ENCODE measurements at regions not wholly inside any gene's neighbourhood (a gene's known extent, or its start where the extent isn't known, plus 50 kb on each side); places are given as distances from the start of the nearest gene placed in this dataset.
"Not testable (repeated sequence)": the region's sequence is repeated elsewhere in the genome, so short reads cannot be mapped to it uniquely, and the experiment has no call there.

- DNase-seq (ENCODE audit: low read depth in 2 of 2), result no peak
Observed at GRCh38 chr2:236415684-236416444, 151.7 kb upstream of the ASB18 start.

GRCh38 chr2:236417150-236417549, 152.5 kb upstream of the ACKR3 start:
- DNase-seq (ENCODE audit: low read depth in 2 of 2), result no peak

- DNase-seq (ENCODE audit: low read depth in 2 of 2), result no peak
Observed at GRCh38 chr2:236430584-236430983, 139.0 kb upstream of the ACKR3 start.

- DNase-seq (ENCODE audit: low read depth in 2 of 2), result no peak
Observed at GRCh38 chr2:236434593-236434992, 135.0 kb upstream of the ACKR3 start.

- DNase-seq (ENCODE audit: low read depth in 2 of 2), result no peak
Observed at GRCh38 chr2:236440110-236440881, 129.3 kb upstream of the ACKR3 start.

- DNase-seq (ENCODE audit: low read depth in 2 of 2), result no peak
Observed at GRCh38 chr2:236444187-236444586, 125.4 kb upstream of the ACKR3 start.

- no peak for DNase-seq (ENCODE audit: low read depth in 2 of 2)
Observed at GRCh38 chr2:236445678-236446077, 123.9 kb upstream of the ACKR3 start.

GRCh38 chr2:236446521-236446920, 123.1 kb upstream of the ACKR3 start:
- DNase-seq (ENCODE audit: low read depth in 2 of 2), result no peak

GRCh38 chr2:236449167-236449761, 120.4 kb upstream of the ACKR3 start:
- no peak for DNase-seq (ENCODE audit: low read depth in 2 of 2)

- DNase-seq (ENCODE audit: low read depth in 2 of 2), result no peak
Observed at GRCh38 chr2:236452238-236452637, 117.4 kb upstream of the ACKR3 start.

- no peak for DNase-seq (ENCODE audit: low read depth in 2 of 2)
Observed at GRCh38 chr2:236454076-236454475, 115.5 kb upstream of the ACKR3 start.

- DNase-seq (ENCODE audit: low read depth in 2 of 2), result no peak
Observed at GRCh38 chr2:236459393-236459792, 110.2 kb upstream of the ACKR3 start.

- no peak for DNase-seq (ENCODE audit: low read depth in 2 of 2)
Observed at GRCh38 chr2:236464140-236464539, 105.5 kb upstream of the ACKR3 start.

GRCh38 chr2:236472720-236473495, 96.7 kb upstream of the ACKR3 start:
- DNase-seq (ENCODE audit: low read depth in 2 of 2), result no peak

GRCh38 chr2:236473691-236474090, 95.9 kb upstream of the ACKR3 start:
- DNase-seq (ENCODE audit: low read depth in 2 of 2), result no peak

GRCh38 chr2:236479814-236480213, 89.8 kb upstream of the ACKR3 start:
- no peak for DNase-seq (ENCODE audit: low read depth in 2 of 2)

GRCh38 chr2:236483102-236483501, 86.5 kb upstream of the ACKR3 start:
- DNase-seq (ENCODE audit: low read depth in 2 of 2), result no peak

GRCh38 chr2:236485519-236485918, 84.1 kb upstream of the ACKR3 start:
- no peak for DNase-seq (ENCODE audit: low read depth in 2 of 2)

- not testable (repeated sequence) for DNase-seq (ENCODE audit: low read depth in 2 of 2)
Observed at GRCh38 chr2:236489083-236489482, 80.5 kb upstream of the ACKR3 start.

GRCh38 chr2:236489895-236490404, 79.7 kb upstream of the ACKR3 start:
- no peak for DNase-seq (ENCODE audit: low read depth in 2 of 2)

GRCh38 chr2:236496340-236496739, 73.3 kb upstream of the ACKR3 start:
- no peak for DNase-seq (ENCODE audit: low read depth in 2 of 2)

GRCh38 chr2:236498369-236498768, 71.3 kb upstream of the ACKR3 start:
- DNase-seq (ENCODE audit: low read depth in 2 of 2), result no peak
